H9 (cell line): ENCODE measurements at regions not wholly inside any gene's neighbourhood (a gene's known extent, or its start where the extent isn't known, plus 50 kb on each side); places are given as distances from the start of the nearest gene placed in this dataset.

Source experiments
- DNase-seq: peaks from one replicate; pipeline ENCODE4 v3.0.0-alpha.2; 2017
- H2AFZ ChIP-seq: one replicate; pipeline ENCODE4 v1.6.1; 2013; ENCODE audit warnings: mild to moderate bottlenecking, low read length, control low read depth, moderate library complexity
- H2AK5ac ChIP-seq: 2 replicates; pipeline ENCODE4 v1.6.1; 2013; ENCODE audit warnings: low read length, control low read depth, mixed read lengths; ENCODE audit not compliant: insufficient read length
- H2BK120ac ChIP-seq: one replicate; pipeline ENCODE4 v1.6.1; 2013; ENCODE audit warnings: low read depth, mild to moderate bottlenecking, low read length, control low read depth, inconsistent platforms; ENCODE audit not compliant: poor library complexity, severe bottlenecking
- H2BK12ac ChIP-seq: 2 replicates; pipeline ENCODE4 v1.6.1; 2013; ENCODE audit warnings: low read length, control low read depth, mixed read lengths, low read depth; ENCODE audit not compliant: insufficient read length
- H2BK15ac ChIP-seq: 2 replicates; pipeline ENCODE4 v1.6.1; 2013; ENCODE audit warnings: low read depth, low read length, control low read depth
- H2BK20ac ChIP-seq: one replicate; pipeline ENCODE4 v1.6.1; 2013; ENCODE audit warnings: low read depth, mild to moderate bottlenecking, low read length, control low read depth, inconsistent platforms; ENCODE audit not compliant: poor library complexity, severe bottlenecking
- H2BK5ac ChIP-seq: 2 replicates; pipeline ENCODE4 v1.6.1; 2013; ENCODE audit warnings: low read length, control low read depth, mixed read lengths; ENCODE audit not compliant: insufficient read length
- H3K14ac ChIP-seq: 2 replicates; pipeline ENCODE4 v1.6.1; 2013; ENCODE audit warnings: low read length, control low read depth; ENCODE audit not compliant: insufficient read depth
- H3K18ac ChIP-seq: 2 replicates; pipeline ENCODE4 v1.6.1; 2013; ENCODE audit warnings: low read depth, mild to moderate bottlenecking, mixed read lengths, low read length, control low read depth; ENCODE audit not compliant: insufficient read length
- H3K23ac ChIP-seq: 2 replicates; pipeline ENCODE4 v1.6.1; 2013; ENCODE audit warnings: low read length, control low read depth, mixed read lengths, low read depth; ENCODE audit not compliant: insufficient read length
- H3K23me2 ChIP-seq: 2 replicates; pipeline ENCODE4 v1.6.1; 2013; ENCODE audit warnings: low read depth, mild to moderate bottlenecking, mixed read lengths, low read length, control low read depth; ENCODE audit not compliant: insufficient read length, poor library complexity, severe bottlenecking
- H3K27ac ChIP-seq: 2 replicates; pipeline ENCODE4 v1.5.1; 2013; ENCODE audit warnings: low read length, control low read depth, mixed read lengths, low read depth; ENCODE audit not compliant: insufficient read length
- H3K27me3 ChIP-seq: 2 replicates; pipeline ENCODE4 v1.6.1; 2013; ENCODE audit warnings: low read length, control low read depth, inconsistent platforms; ENCODE audit not compliant: insufficient read depth
- H3K4ac ChIP-seq: 2 replicates; pipeline ENCODE4 v1.6.1; 2013; ENCODE audit warnings: low read depth, mild to moderate bottlenecking, control low read depth, inconsistent platforms, low read length, moderate library complexity
- H3K4me1 ChIP-seq: 2 replicates; pipeline ENCODE4 v1.6.1; 2013; ENCODE audit warnings: low read length, control low read depth, inconsistent platforms; ENCODE audit not compliant: insufficient read depth
- H3K4me2 ChIP-seq: 2 replicates; pipeline ENCODE4 v1.6.1; 2013; ENCODE audit warnings: low read length, control low read depth, mixed read lengths; ENCODE audit not compliant: insufficient read length, insufficient read depth
- H3K56ac ChIP-seq: 2 replicates; pipeline ENCODE4 v1.6.1; 2013; ENCODE audit warnings: low read depth, mild to moderate bottlenecking, mixed read lengths, low read length, control low read depth; ENCODE audit not compliant: insufficient read length
- H3K79me1 ChIP-seq: 2 replicates; pipeline ENCODE4 v1.6.1; 2013; ENCODE audit warnings: low read depth, mild to moderate bottlenecking, moderate library complexity, low read length, control low read depth, inconsistent platforms; ENCODE audit not compliant: insufficient read depth, poor library complexity, severe bottlenecking
- H3K79me2 ChIP-seq: 2 replicates; pipeline ENCODE4 v1.6.1; 2013; ENCODE audit warnings: low read length, control low read depth, inconsistent platforms; ENCODE audit not compliant: insufficient read depth
- H3K9ac ChIP-seq: 2 replicates; pipeline ENCODE4 v1.6.1; 2013; ENCODE audit warnings: low read length, control low read depth, mixed read lengths; ENCODE audit not compliant: insufficient read length; ENCODE audit errors: extremely low read depth
- H3K9me3 ChIP-seq: one replicate; pipeline ENCODE4 v1.6.1; 2013; ENCODE audit warnings: low read depth, low read length, inconsistent platforms; ENCODE audit not compliant: control insufficient read depth
- H3T11ph ChIP-seq: one replicate; pipeline ENCODE4 v1.6.1; 2013; ENCODE audit warnings: mild to moderate bottlenecking, low read length, control low read depth, inconsistent platforms
- H4K20me1 ChIP-seq: one replicate; pipeline ENCODE4 v1.6.1; 2013; ENCODE audit not compliant: control insufficient read depth, insufficient read length, insufficient read depth
- H4K5ac ChIP-seq: 2 replicates; pipeline ENCODE4 v1.6.1; 2013; ENCODE audit warnings: low read depth, mild to moderate bottlenecking, mixed read lengths, low read length, control low read depth; ENCODE audit not compliant: insufficient read length
- H4K8ac ChIP-seq: replicated peaks from 2 replicates; pipeline ENCODE4 v1.6.1; 2013; ENCODE audit warnings: low read length, control low read depth, mixed read lengths, low read depth; ENCODE audit not compliant: insufficient read length
- H4K91ac ChIP-seq: 2 replicates; pipeline ENCODE4 v1.6.1; 2013; ENCODE audit warnings: low read depth, mild to moderate bottlenecking, moderate library complexity, mixed read lengths, low read length, control low read depth; ENCODE audit not compliant: insufficient read length
- H3K27ac Mint-ChIP-seq, 3 experiments: 2 replicates in 2 of 3; 3 replicates in 1 of 3; pipeline ENCODE4 v1.8.0; 2020 to 2021; ENCODE audit warnings: mixed read lengths in 3 of 3, mild to moderate bottlenecking in 1 of 3, moderate library complexity in 1 of 3
- H3K27me3 Mint-ChIP-seq: 2 replicates; pipeline ENCODE4 v1.8.0; 2021; ENCODE audit warnings: low read depth, mild to moderate bottlenecking, moderate library complexity, mixed read lengths
- H3K36me3 Mint-ChIP-seq, 3 experiments: 2 replicates in 2 of 3; 3 replicates in 1 of 3; pipeline ENCODE4 v1.8.0; 2020 to 2021; ENCODE audit warnings: low read depth in 3 of 3, mixed read lengths in 3 of 3; ENCODE audit not compliant: insufficient read depth in 1 of 3
- H3K4me1 Mint-ChIP-seq, 2 experiments: 2 replicates each; pipeline ENCODE4 v1.8.0; 2020; ENCODE audit warnings: mixed read lengths in 2 of 2
- H3K4me3 Mint-ChIP-seq, 2 experiments: 2 replicates in 1 of 2; 3 replicates in 1 of 2; pipeline ENCODE4 v1.8.0; 2020 to 2021; ENCODE audit warnings: mild to moderate bottlenecking in 2 of 2, mixed read lengths in 2 of 2, moderate library complexity in 1 of 2
- H3K9me3 Mint-ChIP-seq, 2 experiments: 2 replicates in 1 of 2; 3 replicates in 1 of 2; pipeline ENCODE4 v1.8.0; 2020; ENCODE audit warnings: mild to moderate bottlenecking in 2 of 2, mixed read lengths in 2 of 2, moderate library complexity in 1 of 2
- CTCF ChIP-seq: fragments of 200-600 bp; sonication (generic); conservative IDR thresholded peaks from 3 replicates; pipeline ENCODE4 v1.8.0; 2021; ENCODE audit warnings: antibody characterized with exemption, mild to moderate bottlenecking
- WGBS: extraction: QIAGEN DNeasy Blood & Tissue Kit; methylation state at CpG from one replicate; pipeline ENCODE4 v1.1.7; 2013; ENCODE audit warnings: missing lambda C conversion rate, low lambda C conversion rate, mixed read lengths; ENCODE audit not compliant: insufficient read length; ENCODE audit errors: extremely low coverage; 5-methylcytosine and 5-hydroxymethylcytosine counted together

GRCh38 chr3:80586338-80586737, 818.5 kb upstream of the ROBO1 start:
- Histone ChIP-seq H2BK5ac (no peak overlapping the region), H4K5ac (no peak overlapping the region), H3K56ac (no peak overlapping the region), H3T11ph (no peak overlapping the region), H3K27ac (no peak overlapping the region), H2AK5ac (no peak overlapping the region), H4K91ac (no peak overlapping the region), H2BK120ac (no peak overlapping the region), H2AFZ (no peak overlapping the region), H4K20me1 (no peaks in the 10 kb centered on the region), H3K9me3 (no peaks in the 10 kb centered on the region), H3K27me3 (no peaks in the 10 kb centered on the region), H2BK20ac (no peak overlapping the region), H3K79me1 (no peaks in the 10 kb centered on the region), H4K8ac (no peak overlapping the region), H3K23me2 (no peaks in the 10 kb centered on the region), H3K23ac (no peak overlapping the region), H2BK12ac (no peak overlapping the region), H3K14ac (no peak overlapping the region), H3K4me1 (no peaks in the 10 kb centered on the region), H3K79me2 (no peaks in the 10 kb centered on the region), H3K4ac (no peak overlapping the region), H2BK15ac (no peak overlapping the region), H3K18ac (no peak overlapping the region), H3K4me2 (no peak overlapping the region), H3K9ac (no peak overlapping the region)
- H3K4me3 Mint-ChIP-seq, result no peak overlapping the region
- TF ChIP-seq CTCF, result no peak
- no peak for DNase-seq
- no peaks in the 10 kb centered on the region; a peak in 1 of 5 replicates for H3K9me3 Mint-ChIP-seq
- no peaks in the 10 kb centered on the region for H3K36me3 Mint-ChIP-seq
- no CpG with 5 or more reads among the region's 2 CpGs for WGBS
- no peaks in the 10 kb centered on the region for H3K27me3 Mint-ChIP-seq
- peaks cover 1 to 7% of the 10 kb centered on the region in 2 experiments; a peak in 3 of 4 replicates for H3K4me1 Mint-ChIP-seq
- H3K27ac Mint-ChIP-seq, result no peak overlapping the region
